ENCODE measurements at regions not wholly inside any gene's neighbourhood (a gene's known extent, or its start where the extent isn't known, plus 50 kb on each side); places are given as distances from the start of the nearest gene placed in this dataset.

DNA sequence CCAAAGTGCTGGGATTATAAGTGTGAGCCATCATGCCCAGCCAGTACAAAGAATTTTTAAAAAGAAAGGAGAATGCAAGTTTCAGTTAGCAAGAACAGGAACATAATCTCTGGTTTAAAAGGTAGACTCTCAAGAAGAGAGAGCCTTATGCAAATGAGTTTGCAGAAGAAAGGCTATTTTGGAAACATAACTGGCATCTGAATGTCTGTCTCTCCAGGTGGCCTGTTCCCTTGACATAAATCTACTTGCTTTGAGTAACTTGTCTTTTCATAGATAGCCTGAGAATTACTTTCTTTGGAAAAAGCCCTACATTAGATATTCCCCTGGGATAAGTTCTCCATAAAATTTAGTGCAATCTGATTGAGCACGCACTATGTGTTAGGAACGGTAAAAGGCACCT lies 109.6 kb downstream of the ICOS start:
- no peak for DNase-seq (ENCODE audit: low read depth, low spot score)

DNA sequence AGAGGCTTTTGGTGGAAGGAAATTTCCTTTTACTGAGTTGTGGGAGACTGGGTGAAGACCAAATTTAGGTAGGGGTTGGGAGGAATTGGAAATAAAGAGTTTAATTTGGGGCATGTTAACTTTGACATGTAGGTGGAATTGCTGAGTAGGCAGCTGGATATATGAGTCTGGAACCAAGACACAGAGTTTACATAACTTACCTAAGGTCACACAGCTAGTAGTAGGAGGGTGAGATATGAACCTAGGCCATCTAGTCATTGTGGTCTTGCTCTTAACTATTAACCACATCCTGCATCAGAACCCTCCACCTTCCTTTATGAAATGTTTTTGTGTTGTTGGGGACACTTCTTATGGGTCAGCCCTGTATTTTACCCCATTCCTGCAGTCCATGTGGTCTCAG lies 113.1 kb downstream of the ICOS start:
- no peak for DNase-seq (ENCODE audit: low read depth, low spot score)

DNA sequence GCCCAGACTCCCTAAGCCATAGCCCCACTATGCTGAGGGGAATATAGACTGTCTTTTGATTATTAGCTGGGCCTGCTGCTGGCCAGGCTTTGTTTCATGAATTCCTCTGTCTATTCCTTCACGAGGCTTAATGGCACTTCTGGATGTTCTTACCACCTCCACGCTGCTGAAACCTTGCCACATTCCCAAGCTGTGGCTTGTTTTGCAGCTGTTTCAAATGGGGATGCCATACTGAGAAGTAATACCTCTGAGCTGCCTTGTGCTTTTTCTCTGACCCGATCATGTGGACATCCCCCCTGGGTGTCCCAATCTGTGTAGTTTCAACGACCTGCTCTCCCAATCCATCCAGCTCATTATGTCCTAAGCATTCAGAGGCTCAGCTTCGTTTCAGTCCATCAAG lies 114.1 kb downstream of the ICOS start:
- DNase-seq (ENCODE audit: low read depth, low spot score): no peak

DNA sequence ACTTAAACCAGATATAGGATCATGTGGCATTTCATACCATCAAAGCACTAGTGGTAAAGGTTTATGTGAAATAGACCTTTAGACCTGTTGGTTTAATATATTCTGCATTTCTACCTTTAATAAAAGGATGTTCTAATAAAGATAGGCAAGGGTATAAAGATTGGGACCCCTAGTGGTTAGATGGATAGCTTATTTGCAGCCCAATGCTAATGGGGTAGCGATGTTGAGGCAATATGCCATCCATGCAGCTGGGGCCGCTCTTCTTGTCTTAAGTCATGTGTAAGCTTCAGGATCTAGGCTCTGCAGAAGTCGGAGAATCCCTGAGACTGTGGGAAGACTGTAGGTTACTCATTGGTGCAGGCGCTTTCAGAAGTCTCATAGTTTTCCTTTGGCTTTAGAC lies 114.9 kb downstream of the ICOS start:
- no peak for DNase-seq (ENCODE audit: low read depth, low spot score)

DNA sequence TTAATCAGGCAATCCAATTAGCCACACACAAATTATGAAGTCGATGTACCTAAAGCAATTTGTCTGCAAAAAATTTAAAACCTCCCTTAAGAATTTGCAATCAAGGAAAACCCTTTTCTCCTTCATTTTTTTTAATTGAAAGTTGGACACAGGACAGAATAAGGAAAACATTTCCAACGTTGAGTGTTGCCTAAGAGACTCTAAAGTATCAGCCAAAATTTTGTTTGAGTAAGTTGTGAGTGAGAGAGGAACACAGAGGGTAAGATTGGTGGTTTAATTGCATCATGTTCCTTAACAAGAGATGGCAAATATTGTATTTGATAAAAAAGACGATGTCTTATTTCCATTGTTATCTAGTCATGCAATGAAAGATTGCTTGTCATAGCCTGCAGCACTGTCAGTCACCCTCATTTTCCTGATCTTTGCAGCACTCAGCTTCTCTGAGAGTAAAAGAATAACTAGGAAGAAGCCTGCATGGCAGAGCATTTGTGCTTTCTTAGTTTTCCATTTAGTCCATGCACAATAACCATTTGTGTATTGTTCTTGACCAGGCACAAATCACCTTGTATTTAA lies 115.5 kb downstream of the ICOS start:
- no peak for DNase-seq (ENCODE audit: low read depth, low spot score)

DNA sequence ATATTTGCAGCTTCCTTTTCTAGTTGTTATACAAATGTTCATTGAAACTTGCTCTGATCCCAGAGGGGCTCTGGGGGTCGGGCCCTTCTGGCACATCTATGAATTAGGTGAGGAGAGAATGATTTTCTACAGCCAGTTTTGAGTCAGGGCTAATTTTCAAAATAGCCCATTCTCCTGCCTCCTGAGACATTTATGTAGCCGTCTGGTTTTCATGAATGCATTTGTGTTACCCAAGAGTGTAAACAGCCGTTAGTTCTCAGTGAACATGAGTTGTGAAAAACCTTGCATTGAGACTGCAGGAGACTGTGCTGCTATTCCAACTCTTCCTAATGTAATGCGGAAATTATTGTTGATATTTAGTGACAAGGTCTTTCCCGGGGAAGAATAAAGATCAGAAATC lies 122.5 kb downstream of the ICOS start:
- no peak for DNase-seq (ENCODE audit: low read depth, low spot score)

DNA sequence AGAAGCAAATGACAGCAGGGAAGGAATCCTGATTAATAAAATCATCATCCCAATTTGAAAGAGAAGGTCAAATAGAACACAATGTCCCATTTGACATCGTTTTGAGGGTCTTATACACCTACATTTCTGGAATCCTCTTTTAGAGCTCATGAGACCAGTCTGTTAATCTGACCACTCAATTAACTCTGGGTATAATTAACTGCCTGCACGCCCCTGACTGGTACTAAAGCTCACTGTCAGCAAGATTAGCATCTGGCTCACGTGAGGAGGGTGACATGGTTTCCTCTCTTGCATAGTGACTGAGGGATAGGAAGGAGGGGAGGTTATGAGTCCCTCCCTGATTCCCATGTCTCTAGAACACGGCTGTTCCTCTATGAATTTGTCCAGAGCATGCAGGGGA lies 124.3 kb downstream of the ICOS start:
- DNase-seq (ENCODE audit: low read depth, low spot score): no peak

DNA sequence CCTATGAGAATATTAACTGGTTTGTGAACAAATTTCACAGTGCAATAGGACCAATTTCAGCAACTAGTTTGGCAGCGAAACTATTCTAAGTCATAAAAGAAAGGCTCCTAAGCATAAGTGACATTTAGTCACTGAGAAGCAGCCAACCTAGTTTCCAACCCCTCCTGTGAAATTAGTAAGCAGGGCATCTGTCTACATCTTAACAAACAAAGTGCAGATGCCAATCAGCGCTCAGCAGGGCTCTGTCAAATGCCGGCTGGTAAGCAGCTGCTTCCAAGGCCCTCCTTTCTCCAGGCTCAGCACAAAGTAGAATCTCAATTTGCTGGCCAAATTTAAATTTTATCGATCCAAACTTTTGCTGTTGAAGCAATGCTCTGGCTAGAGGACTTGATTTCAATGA lies 124.7 kb downstream of the ICOS start:
- DNase-seq (ENCODE audit: low read depth, low spot score): no peak

DNA sequence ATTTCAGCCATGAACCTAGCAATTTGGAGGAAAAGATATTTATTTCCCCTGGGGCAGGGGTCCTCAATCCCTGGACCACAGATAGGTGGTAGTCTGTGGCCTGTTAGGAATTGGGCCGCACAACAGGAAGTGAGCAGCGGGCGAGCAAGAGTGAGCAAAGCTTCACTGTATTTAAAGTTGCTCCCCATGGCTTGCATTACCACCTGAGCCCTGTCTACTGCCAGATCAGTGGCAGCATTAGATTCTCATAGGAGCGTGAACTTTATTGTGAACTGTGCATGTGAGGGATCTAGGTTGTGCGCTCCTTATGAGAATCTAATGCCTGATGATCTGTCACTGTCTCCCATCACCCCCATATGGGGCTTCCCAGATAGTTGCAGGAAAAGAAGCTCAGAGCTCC lies 127.6 kb downstream of the ICOS start:
- DNase-seq (ENCODE audit: low read depth, low spot score): no peak

DNA sequence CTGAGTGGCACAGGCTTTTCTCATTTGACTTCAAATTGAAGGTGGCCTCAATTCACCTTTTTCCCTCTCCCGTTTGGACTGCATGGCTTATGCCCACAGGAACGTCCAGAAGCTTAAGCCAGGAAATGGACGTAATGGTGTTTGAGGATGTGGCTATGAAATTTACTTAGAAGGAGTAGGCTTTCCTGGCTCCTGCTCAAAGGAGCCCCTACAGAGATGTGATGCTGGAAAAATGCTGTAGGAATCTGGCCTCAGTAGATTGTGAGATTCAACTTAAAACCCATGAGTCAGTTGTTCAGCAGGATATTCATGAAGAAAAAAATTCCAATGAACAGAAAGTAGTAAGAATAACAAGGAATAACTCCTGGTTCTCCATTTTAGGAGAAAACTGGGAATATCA lies 129.0 kb downstream of the ICOS start:
- no peak for DNase-seq (ENCODE audit: low read depth, low spot score)

DNA sequence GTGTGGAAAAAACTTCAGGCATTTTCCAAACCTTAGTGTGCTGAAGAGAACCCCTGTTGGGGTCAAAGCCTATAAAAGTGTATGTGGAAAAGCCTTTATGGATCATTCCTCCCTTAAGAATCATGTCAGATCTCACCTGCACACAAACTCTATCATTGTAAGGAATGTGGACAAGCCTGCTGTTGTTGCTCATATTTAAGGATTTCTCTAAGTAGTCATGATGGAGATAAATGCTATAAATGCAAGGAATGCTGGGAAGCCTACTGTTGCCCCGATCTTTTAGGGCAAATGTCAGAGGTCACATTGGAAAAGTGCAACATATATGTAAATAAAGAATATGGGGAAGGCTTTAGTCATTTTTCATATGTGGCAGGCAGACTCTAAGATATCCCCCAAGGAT lies 129.5 kb downstream of the ICOS start:
- no peak for DNase-seq (ENCODE audit: low read depth, low spot score)

DNA sequence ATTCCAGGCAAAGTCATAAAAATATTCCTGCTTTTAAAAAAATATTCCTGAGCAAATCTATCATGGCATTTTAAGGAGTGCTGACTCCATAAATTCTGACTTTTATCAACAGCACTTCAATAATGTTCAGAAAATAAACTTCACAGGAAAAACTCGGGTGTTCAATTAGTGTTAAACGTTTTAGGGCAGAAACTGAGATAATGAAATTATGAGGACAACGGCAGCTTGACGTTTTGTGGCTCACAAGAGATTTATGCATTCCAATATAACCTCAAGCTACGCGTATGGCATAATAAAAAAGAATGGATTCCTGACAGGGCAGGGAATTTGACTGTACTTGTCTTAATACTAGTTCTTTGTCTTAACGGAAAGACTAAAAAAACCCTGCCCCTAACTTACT lies 133.2 kb downstream of the ICOS start:
- no peak for DNase-seq (ENCODE audit: low read depth, low spot score)

DNA sequence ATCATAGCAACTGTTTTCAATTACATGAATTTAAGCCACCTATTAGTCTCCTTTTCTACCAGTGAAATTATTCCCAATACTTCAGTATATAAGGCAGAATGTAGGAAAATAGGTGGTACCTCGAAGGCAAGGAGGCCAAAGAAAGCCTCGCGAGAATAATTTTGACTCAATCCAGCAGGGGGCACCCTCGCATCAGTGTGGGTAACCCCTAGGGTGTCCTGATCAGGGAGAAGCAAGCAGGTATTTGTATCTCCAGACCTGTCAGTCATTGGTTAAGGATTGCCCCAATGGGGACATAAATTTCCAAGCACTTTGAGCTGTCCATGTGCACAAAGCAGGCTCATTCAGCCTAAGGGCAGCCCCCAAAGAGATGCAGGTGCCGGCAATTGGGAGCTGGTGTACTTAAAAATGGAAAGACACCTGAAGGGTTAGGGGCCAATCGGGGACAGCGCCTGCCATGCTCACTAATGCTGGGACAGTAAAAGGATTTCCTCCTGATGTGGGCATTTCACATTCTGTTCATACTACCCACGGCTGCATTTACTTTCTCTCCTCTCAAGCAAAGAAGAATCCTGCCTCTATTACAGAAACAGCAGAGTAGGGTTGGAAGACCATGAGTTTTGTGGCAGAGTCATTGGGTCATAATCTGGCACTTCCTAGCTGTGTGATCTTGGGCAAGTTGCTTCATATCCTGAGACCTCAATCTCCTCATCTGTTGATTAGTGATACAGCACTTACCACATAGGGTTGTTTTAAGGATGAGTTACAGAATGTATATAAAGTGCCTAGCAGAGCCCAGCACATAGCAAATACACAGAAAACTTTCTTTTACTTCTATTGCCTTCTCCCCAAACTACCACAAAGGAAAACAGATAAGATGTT lies 136.1 kb downstream of the ICOS start:
- peak; percentile 33 for DNase-seq (ENCODE audit: low read depth, low spot score)

DNA sequence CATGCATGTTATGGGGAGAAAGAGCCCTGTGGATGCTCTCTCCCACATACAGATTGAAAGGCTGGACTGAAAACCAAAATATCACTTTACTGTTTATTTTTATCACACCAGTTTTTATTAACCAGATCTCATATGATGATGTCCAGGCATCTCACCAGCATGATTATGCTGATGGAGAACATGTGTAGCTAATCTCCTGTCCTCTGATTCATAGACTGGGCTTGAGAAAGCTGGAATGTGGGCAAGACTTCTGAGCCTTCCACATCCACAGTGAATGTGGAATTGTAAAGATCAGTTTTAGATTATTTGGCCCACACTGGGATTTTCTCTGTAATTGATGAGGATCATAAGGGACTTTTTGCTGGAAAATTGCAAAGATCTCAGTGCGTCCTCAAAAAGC lies 137.9 kb downstream of the ICOS start:
- DNase-seq (ENCODE audit: low read depth, low spot score): no peak

DNA sequence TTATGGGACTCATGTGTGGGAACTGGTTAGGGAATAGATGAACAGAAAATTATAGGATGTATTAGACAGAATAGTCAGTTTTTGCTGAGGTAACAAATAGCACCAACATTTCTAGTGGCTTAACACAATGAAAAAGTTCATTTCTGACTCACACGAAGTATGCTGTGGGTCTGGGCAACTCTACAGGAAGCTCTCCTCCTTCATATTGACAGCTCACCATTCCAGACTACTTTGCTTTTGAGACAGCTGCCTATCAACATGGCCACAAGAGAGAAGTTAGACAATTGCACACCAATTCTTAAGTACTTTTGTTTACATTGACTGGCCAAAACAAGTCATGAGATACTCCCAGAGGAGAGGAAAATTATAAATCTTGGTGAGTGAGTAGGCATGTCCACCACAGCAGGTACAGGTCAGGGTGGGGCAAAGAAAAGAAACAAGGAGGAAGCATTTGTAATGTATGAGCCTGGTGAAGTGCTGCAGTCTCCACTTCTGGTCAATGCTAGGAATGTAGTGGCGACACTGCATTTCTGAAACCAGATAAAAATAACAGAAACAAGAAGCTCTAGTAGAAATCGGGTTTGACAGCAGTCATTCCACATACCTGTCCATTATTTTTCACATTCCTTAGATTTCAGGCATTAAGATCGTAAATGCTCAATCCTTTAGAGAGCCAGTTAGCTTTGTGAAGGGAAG lies 141.6 kb downstream of the ICOS start:
- no peak for DNase-seq (ENCODE audit: low read depth, low spot score)

DNA sequence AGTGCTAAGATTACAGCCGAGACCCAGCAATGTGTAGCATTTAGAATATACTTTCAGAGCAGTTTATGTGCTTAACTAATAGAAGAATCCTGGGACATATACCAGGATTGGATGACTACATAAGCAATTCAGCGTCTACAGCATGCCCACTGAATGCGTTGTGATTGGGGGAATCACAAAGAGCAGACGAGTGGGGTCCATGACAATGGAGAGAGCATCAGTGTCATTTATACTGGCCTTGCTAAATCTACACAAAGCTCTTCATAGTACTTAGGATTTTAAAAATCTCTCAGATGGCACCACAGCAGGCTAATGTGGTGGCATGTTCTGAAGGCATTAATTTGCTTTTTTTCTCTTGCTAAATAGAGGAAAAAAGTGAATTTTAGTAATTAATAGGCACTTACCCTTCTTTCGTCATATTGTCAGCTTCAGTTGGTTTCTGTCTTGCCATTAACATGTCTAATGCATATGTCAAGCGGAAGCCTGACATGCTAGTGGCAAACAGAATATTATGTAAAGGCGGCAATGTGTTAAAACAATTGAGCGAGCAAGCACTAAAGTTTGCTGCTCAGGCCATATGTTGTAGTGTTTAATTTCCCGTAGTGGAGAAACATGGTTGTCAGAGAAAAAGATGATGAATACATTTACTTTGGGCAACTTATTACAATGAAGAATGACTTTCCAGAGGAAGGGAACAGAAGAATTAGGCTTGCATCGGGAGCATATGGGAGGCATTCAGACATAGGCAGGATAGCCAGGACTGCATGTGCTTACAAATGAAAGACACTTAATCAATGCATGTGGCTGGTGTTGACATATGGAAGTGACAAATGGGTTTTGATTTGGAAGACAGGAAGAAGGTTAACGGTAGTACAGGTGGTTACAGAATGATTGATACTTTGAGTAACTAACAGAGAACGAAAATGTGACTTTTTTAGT lies 145.2 kb downstream of the ICOS start:
- DNase-seq (ENCODE audit: low read depth, low spot score): no peak

DNA sequence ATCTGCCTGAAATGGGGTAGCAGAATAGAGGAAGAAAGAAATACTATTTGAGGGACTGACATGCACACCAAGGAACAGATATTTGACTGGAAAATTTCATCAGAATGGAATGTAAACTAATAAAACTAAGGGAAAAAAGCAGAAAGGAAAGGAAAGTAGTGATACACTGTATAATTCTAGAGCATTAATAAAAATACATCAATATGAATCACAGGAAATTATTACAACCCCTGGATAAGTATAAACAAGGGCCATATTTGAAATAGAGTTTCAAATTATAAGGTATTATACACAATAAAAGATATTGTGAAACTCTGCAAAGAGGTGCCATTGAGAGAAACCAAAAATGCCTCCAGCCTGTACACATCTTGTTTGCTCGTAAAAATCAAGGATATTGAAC lies 149.6 kb downstream of the ICOS start:
- no peak for DNase-seq (ENCODE audit: low read depth, low spot score)

DNA sequence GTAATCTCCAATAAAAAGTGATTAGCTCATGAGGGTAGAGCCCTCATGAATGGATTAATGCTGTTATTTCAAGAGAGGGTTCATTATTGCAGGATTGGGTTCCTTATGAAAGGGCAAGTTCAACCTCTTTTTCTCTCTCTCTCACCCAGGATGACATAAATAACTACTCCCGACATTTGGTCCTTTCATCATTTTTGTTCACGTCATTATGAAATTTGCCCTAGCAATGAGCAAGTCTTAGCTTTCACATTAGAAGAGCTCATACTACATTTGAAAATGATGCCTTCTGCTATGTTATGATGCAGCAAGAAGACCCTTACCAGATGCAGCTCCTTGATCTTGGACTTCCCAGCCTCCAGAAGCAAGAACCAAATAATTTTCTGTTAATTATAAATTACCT lies 152.5 kb downstream of the ICOS start:
- no peak for DNase-seq (ENCODE audit: low read depth, low spot score)

DNA sequence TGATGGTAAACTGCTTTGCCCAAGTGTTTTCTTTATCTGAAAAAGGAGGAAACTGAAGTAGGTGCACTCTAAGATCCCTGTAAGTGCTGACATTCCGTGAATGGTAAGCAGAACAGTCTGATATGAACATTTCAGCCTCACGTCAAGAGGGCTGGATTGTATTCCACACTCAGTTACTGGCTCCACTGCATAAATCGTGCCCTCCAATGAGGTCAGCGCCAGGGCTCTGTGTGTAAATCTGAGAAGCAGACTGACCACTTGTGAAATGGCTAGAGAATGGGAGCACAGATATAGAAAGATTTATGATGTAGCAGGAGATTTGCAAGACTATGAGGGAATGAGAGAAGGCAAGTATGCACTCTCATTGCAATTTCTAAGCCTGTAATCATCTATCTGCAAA lies 153.0 kb downstream of the ICOS start:
- DNase-seq (ENCODE audit: low read depth, low spot score): no peak

DNA sequence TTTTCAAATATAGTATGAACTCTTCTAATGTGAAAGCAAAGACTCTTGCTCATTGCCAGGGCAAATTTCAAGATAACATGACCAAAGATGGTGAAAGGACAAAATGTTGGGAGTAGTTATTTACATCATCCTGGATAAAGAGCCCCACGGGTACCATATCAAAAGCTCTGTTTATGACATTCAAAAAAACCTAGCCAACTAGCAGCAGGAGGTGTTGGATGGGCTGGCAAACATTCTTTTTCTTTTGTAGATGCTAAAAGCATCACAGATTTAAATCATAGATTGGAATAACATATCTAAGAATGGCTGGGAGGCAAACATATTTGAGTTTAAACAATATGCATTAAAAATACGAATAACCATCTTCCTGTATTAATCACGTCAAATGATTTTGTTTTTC lies 153.5 kb downstream of the ICOS start:
- no peak for DNase-seq (ENCODE audit: low read depth, low spot score)

DNA sequence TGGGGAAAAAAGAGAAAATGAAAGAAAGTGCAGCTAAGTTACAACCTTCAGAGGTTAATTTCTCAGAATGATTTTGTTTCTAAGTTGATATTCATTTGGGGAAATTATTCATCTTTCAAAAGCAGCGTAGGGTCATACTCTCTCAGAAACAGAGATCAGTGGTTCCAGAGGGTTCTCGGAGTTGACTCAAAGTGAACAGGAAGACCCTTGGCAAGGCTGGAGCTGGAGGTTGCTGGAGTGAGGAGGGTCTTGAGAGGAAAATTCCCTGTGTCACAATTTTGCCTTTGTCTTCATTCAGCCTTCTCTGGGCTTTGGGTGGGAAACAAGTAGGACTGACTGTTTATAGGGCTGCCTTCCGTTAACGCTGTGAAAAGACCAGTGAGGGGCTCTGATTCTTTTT lies 168.2 kb downstream of the ICOS start:
- DNase-seq (ENCODE audit: low read depth, low spot score): no peak

DNA sequence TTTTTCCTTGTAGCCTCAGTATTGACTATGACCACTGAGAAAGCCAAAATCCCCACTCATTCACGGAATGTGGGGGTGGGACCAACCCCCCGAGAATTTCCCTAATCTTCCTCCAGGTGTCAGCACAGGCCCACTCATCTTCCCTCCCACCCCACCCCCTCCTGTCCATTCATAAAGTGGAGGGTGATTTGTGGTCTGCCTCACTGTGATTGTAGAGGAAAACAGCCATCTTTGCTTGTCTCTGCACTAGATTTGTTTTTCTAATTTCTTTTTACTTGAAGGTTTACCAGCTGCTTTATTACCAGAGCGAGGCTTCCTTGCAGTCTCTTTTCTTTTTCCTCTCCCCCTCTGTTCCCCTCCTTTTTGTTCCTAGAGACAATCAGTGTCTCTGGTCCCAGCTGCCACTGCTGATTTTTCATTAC lies 171.8 kb downstream of the ICOS start:
- DNase-seq (ENCODE audit: low read depth, low spot score): no peak

All from activated naive CD8-positive, alpha-beta T cell treated with anti-CD3 and anti-CD28 coated beads, Interleukin-2, amount 50 U/mL, for 16 hours (primary cell).